WI38 (cell line): ENCODE measurements at regions not wholly inside any gene's neighbourhood (a gene's known extent, or its start where the extent isn't known, plus 50 kb on each side); places are given as distances from the start of the nearest gene placed in this dataset.

Experiments
- H3K4me3 ChIP-seq: 2 replicates; pipeline ENCODE4 v1.5.1; 2011; ENCODE audit warnings: low read depth, mild to moderate bottlenecking, control low read depth, low read length
- CTCF ChIP-seq: IDR thresholded peaks from 2 replicates; pipeline ENCODE4 v1.5.1; 2012; ENCODE audit warnings: low read depth, mild to moderate bottlenecking, control low read depth, low read length

GRCh38 chr9:80448996-80449395, 877.2 kb downstream of the TLE4 start:
- no peak overlapping the region for H3K4me3 ChIP-seq
- TF ChIP-seq CTCF: no peak

GRCh38 chr9:80447876-80448275, 876.1 kb downstream of the TLE4 start:
- TF ChIP-seq CTCF: no peak

GRCh38 chr9:80440724-80441123, 869.0 kb downstream of the TLE4 start:
- TF ChIP-seq CTCF: no peak
- no peak overlapping the region for H3K4me3 ChIP-seq

More at GRCh38 chr9:80447876-80448275, 876.1 kb downstream of the TLE4 start:
- no peak overlapping the region for H3K4me3 ChIP-seq

- no peak for TF ChIP-seq CTCF
- no peak overlapping the region for H3K4me3 ChIP-seq
Observed at GRCh38 chr9:80437825-80438224, 866.1 kb downstream of the TLE4 start.

GRCh38 chr9:80437091-80437640, 865.4 kb downstream of the TLE4 start:
- no peak overlapping the region for H3K4me3 ChIP-seq
- no peak for TF ChIP-seq CTCF

- TF ChIP-seq CTCF: no peak
Observed at GRCh38 chr9:80435591-80435990, 863.8 kb downstream of the TLE4 start.

GRCh38 chr9:80426992-80427391, 855.2 kb downstream of the TLE4 start:
- no peak for TF ChIP-seq CTCF
- no peak overlapping the region for H3K4me3 ChIP-seq

More at GRCh38 chr9:80435591-80435990, 863.8 kb downstream of the TLE4 start:
- no peak overlapping the region for H3K4me3 ChIP-seq
